GM06990 (cell line): ENCODE measurements at regions not wholly inside any gene's neighbourhood (a gene's known extent, or its start where the extent isn't known, plus 50 kb on each side); places are given as distances from the start of the nearest gene placed in this dataset.

Experiments used
- DNase-seq: peaks from one replicate; pipeline ENCODE4 v3.0.0-alpha.2; 2011; ENCODE audit not compliant: insufficient read length; ENCODE audit errors: extremely low read depth
- H3K27me3 ChIP-seq: replicated peaks from 2 replicates; pipeline ENCODE4 v1.6.0; 2011; ENCODE audit warnings: low read length; ENCODE audit not compliant: control insufficient read depth, insufficient read depth
- H3K36me3 ChIP-seq: 2 replicates; pipeline ENCODE4 v1.5.1; 2011; ENCODE audit warnings: low read length; ENCODE audit not compliant: control insufficient read depth, insufficient read depth
- H3K4me3 ChIP-seq: replicated peaks from 2 replicates; pipeline ENCODE4 v1.5.1; 2011; ENCODE audit warnings: low read depth, mild to moderate bottlenecking, control low read depth, low read length
- CTCF ChIP-seq: IDR thresholded peaks from 2 replicates; pipeline ENCODE4 v1.5.1; 2011; ENCODE audit warnings: low read length, control low read depth, mild to moderate bottlenecking, inconsistent platforms; ENCODE audit not compliant: insufficient read depth, poor library complexity, severe bottlenecking

GRCh38 chr13:81304121-81304659 is 963.3 kb upstream of the SPRY2 start:
- Histone ChIP-seq H3K36me3 (no peaks in the 10 kb centered on the region), H3K27me3 (no peaks in the 10 kb centered on the region), H3K4me3 (no peak overlapping the region)
- no peak for TF ChIP-seq CTCF
- DNase-seq = no peak

- no peaks in the 10 kb centered on the region for H3K27me3 ChIP-seq
- no peak for DNase-seq
- TF ChIP-seq CTCF = no peak
- no peaks in the 10 kb centered on the region for H3K36me3 ChIP-seq
- H3K4me3 ChIP-seq = no peak overlapping the region
Measured at GRCh38 chr13:81302677-81303076, 961.8 kb upstream of the SPRY2 start.

- no peak for TF ChIP-seq CTCF
- no peaks in the 10 kb centered on the region for H3K27me3 ChIP-seq
- DNase-seq = no peak
- H3K36me3 ChIP-seq = no peaks in the 10 kb centered on the region
- no peak overlapping the region for H3K4me3 ChIP-seq
Measured at GRCh38 chr13:81302125-81302524, 961.2 kb upstream of the SPRY2 start.

- DNase-seq = no peak
- no peak for TF ChIP-seq CTCF
- Histone ChIP-seq H3K4me3 (no peak overlapping the region), H3K36me3 (no peaks in the 10 kb centered on the region), H3K27me3 (no peaks in the 10 kb centered on the region)
Measured at GRCh38 chr13:81295177-81295576, 954.3 kb upstream of the SPRY2 start.

- no peak for DNase-seq
- H3K36me3 ChIP-seq = no peaks in the 10 kb centered on the region
- no peak for TF ChIP-seq CTCF
- H3K27me3 ChIP-seq = no peaks in the 10 kb centered on the region
- H3K4me3 ChIP-seq = no peak overlapping the region
Measured at GRCh38 chr13:81293594-81294164, 952.8 kb upstream of the SPRY2 start.

- no peak for DNase-seq
- no peaks in the 10 kb centered on the region for H3K36me3 ChIP-seq
- H3K27me3 ChIP-seq = no peaks in the 10 kb centered on the region
- H3K4me3 ChIP-seq = no peak overlapping the region
- TF ChIP-seq CTCF = no peak
Measured at GRCh38 chr13:81283561-81283960, 942.6 kb upstream of the SPRY2 start.
